Tibial nerve (tissue), 3 donors: ENCODE measurements at regions not wholly inside any gene's neighbourhood (a gene's known extent, or its start where the extent isn't known, plus 50 kb on each side); places are given as distances from the start of the nearest gene placed in this dataset.

Source experiments
- CTCF ChIP-seq, 5 experiments: fragments of 200-600 bp in 3 of 5; fragments of 450-650 bp in 2 of 5; sonication (generic) in 3 of 5; IDR thresholded peaks; one replicate each; pipeline ENCODE4 v1.5.1; 2016 to 2019; ENCODE audit warnings: antibody characterized with exemption in 5 of 5, mild to moderate bottlenecking in 3 of 5, moderate library complexity in 2 of 5
- POLR2A ChIP-seq, 2 donors: fragments of 450-650 bp; IDR thresholded peaks; one replicate each; pipeline ENCODE4 v1.6.1; 2017; ENCODE audit warnings: antibody characterized with exemption in 2 of 2, mild to moderate bottlenecking in 2 of 2, moderate library complexity in 2 of 2

DNA sequence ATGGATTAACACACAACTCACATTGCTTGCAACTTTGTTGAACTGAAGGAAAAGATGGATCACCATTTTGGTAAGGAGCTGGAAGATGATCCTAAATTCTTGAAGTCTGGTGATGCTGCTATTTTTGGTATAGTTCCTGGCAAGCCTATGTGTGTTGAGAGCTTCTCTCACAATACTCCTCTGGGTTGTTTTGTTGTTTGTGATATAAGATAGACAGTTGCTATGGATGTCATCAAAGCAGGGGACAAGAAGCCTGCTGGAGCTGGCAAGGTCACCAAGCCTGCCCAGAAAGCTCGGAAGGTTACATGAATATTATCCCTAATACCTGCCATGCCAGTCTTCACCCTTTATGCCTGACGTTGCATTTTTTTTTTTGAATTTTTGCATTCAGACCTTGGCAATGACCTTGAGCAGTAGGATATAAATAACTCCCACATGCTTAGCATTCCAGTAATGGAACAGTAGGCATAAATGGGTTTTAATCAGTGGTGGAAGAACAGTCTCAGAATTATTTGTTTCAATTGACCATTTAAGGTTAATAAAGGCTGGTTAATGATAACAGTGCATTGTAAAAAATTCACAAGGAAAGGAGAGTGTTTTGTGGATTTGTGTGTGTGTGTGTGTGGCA, 129.0 kb upstream of the SEL1L start:
- TF ChIP-seq POLR2A (IDR thresholded peaks at IDR 0.05) (no peak), CTCF (IDR thresholded peaks at IDR 0.05) (no peak)
